Stomach (tissue), 4 donors: ENCODE measurements at regions not wholly inside any gene's neighbourhood (a gene's known extent, or its start where the extent isn't known, plus 50 kb on each side); places are given as distances from the start of the nearest gene placed in this dataset.

ENCODE experiments used
- EP300 ChIP-seq: sonication (generic); formaldehyde crosslinking; IDR thresholded peaks from one replicate; pipeline ENCODE4 v1.6.1; 2017; ENCODE audit warnings: antibody characterized with exemption
- POLR2A ChIP-seq, 4 donors: fragments of 450-650 bp; IDR thresholded peaks; one replicate each; pipeline ENCODE4 v1.6.1; 2016; ENCODE audit warnings: antibody characterized with exemption in 4 of 4, control low read depth in 2 of 4, mild to moderate bottlenecking in 1 of 4, moderate library complexity in 1 of 4
- POLR2AphosphoS5 ChIP-seq, 3 donors: sonication (generic); formaldehyde crosslinking; IDR thresholded peaks; one replicate each; pipeline ENCODE4 v1.6.1; 2016; ENCODE audit warnings: antibody characterized with exemption in 3 of 3
- TF ChIP-seq, protein P1 (sequence below), 7 experiments: fragments of 450-650 bp in 4 of 7; fragments of 200-600 bp in 3 of 7; sonication (generic) in 3 of 7; IDR thresholded peaks; one replicate each; pipeline ENCODE4 v1.5.1; 2016 to 2019; ENCODE audit warnings: antibody characterized with exemption in 7 of 7, control low read depth in 2 of 7, mild to moderate bottlenecking in 1 of 7

- TF ChIP-seq POLR2A (IDR thresholded peaks at IDR 0.05) (no peak), EP300 (no peak), POLR2AphosphoS5 (IDR thresholded peaks at IDR 0.05) (no peak)
- TF ChIP-seq, protein P1, sequence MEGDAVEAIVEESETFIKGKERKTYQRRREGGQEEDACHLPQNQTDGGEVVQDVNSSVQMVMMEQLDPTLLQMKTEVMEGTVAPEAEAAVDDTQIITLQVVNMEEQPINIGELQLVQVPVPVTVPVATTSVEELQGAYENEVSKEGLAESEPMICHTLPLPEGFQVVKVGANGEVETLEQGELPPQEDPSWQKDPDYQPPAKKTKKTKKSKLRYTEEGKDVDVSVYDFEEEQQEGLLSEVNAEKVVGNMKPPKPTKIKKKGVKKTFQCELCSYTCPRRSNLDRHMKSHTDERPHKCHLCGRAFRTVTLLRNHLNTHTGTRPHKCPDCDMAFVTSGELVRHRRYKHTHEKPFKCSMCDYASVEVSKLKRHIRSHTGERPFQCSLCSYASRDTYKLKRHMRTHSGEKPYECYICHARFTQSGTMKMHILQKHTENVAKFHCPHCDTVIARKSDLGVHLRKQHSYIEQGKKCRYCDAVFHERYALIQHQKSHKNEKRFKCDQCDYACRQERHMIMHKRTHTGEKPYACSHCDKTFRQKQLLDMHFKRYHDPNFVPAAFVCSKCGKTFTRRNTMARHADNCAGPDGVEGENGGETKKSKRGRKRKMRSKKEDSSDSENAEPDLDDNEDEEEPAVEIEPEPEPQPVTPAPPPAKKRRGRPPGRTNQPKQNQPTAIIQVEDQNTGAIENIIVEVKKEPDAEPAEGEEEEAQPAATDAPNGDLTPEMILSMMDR (IDR thresholded peaks at IDR 0.05): no peak
Observed at GRCh38 chr14:35211067-35211466, 81.1 kb upstream of the PSMA6 start.
